PFSK-1 (cell line): ENCODE measurements at regions not wholly inside any gene's neighbourhood (a gene's known extent, or its start where the extent isn't known, plus 50 kb on each side); places are given as distances from the start of the nearest gene placed in this dataset.

Experiments
- FOXP2 ChIP-seq: optimal IDR thresholded peaks from 2 replicates; pipeline ENCODE3; 2011; ENCODE audit warnings: borderline replicate concordance, control low read depth, inconsistent platforms; ENCODE audit not compliant: insufficient read depth; ENCODE audit errors: extremely low read length, extremely low read depth
- POLR2AphosphoS5 ChIP-seq: IDR thresholded peaks from 2 replicates; pipeline ENCODE4 v1.6.1; 2012; ENCODE audit warnings: low read depth, mild to moderate bottlenecking, control low read depth, low read length, moderate library complexity
- REST ChIP-seq, 2 experiments: IDR thresholded peaks; 2 replicates each; pipeline versions ENCODE4 v1.6.1 to v1.8.0; 2011 to 2012; ENCODE audit warnings: low read depth in 2 of 2, low read length in 2 of 2, control low read depth in 1 of 2, inconsistent platforms in 1 of 2, mild to moderate bottlenecking in 1 of 2, moderate library complexity in 1 of 2; ENCODE audit not compliant: insufficient read depth in 1 of 2
- SIN3A ChIP-seq: IDR thresholded peaks from 2 replicates; pipeline ENCODE4 v1.6.1; 2012; ENCODE audit warnings: mild to moderate bottlenecking, low read length, moderate library complexity, borderline replicate concordance; ENCODE audit not compliant: insufficient read depth
- TAF1 ChIP-seq: IDR thresholded peaks from 2 replicates; pipeline ENCODE4 v1.6.1; 2012; ENCODE audit warnings: low read length, control low read depth, borderline replicate concordance; ENCODE audit not compliant: insufficient read depth

- TF ChIP-seq REST (IDR thresholded peaks at IDR 0.05; ENCODE audit: insufficient read depth in 1 of 2, low read depth in 2 of 2, low read length in 2 of 2) (no peak), POLR2AphosphoS5 (no peak), FOXP2 (no peak), SIN3A (no peak), TAF1 (no peak)
Observed at GRCh38 chr20:12047838-12048432, 130.2 kb downstream of the BTBD3 start.

DNA sequence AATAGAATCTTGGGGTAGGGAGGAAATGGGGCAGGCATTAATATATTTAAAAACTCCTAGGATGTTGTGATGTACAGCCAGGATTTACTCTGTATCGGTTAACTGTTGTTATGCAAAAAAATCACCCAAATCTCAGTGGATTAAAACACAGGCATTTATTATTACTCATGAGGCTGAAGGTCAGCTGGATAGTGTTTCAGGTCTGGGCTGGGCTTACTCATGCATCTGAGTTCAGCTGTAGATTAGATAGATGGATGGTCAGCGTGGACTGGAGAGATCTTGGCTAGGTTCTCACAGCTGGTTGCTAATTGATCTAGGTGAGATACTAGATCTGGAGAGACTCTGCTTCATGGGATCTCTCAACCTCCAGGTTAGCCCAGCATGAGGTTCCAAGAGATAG lies 131.4 kb downstream of the BTBD3 start:
- TF ChIP-seq REST (IDR thresholded peaks at IDR 0.05; ENCODE audit: insufficient read depth in 1 of 2, low read depth in 2 of 2, low read length in 2 of 2) (no peak), FOXP2 (no peak), SIN3A (no peak), POLR2AphosphoS5 (no peak), TAF1 (no peak)

DNA sequence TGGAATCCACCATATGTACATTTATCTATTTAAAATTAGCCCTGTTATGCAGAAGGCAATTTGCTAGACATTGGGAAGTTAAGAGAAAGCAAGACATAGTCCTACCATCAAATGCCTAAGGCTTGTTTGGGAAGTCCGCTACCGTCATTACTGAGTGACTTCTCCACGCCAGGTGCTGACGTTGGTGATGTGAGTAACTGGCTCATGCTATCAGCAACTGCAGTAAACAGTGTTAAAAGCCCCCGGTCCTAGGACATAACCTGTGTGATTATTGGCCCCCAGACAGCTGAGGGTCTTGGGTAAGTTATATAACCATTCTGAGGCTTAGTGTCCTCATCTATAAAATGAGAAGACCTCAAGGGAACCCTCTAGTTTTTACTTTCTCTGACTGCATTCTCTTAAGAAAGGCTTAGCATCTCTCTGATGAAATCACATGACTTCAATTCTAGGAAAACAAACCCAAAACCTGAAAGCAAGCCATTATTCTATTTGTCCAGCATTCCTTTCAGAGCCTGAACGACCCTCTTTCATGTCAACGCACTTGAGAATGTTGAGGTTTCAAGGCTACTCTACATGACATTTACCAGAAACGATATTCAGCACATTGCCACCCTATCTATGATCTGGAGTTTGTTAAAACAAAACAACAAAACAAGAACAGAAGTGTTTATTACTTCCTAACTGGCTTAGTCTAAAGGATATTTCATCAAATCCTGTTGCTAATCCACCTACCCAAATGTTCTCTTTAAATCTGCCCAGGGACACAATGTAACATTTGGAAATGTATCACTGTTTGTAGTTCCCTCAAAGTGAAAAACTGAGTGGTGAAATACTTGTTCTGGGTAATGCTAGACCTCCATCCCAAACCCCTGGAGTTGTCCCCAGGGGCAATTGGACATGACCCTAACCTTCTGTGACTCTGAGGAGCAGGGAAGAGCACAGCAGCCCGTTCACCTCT lies 133.8 kb downstream of the BTBD3 start:
- no peak for TF ChIP-seq FOXP2
- TF ChIP-seq REST (IDR thresholded peaks at IDR 0.05; ENCODE audit: insufficient read depth in 1 of 2, low read depth in 2 of 2, low read length in 2 of 2), result no peak
- TF ChIP-seq SIN3A, result no peak
- no peak for TF ChIP-seq TAF1
- TF ChIP-seq POLR2AphosphoS5, result no peak

GRCh38 chr20:12053353-12053752 lies 135.7 kb downstream of the BTBD3 start:
- no peak for TF ChIP-seq FOXP2
- no peak for TF ChIP-seq SIN3A
- TF ChIP-seq REST (IDR thresholded peaks at IDR 0.05; ENCODE audit: insufficient read depth in 1 of 2, low read depth in 2 of 2, low read length in 2 of 2), result no peak
- TF ChIP-seq TAF1, result no peak
- no peak for TF ChIP-seq POLR2AphosphoS5
